HuH-7 (cell line): ENCODE measurements at regions not wholly inside any gene's neighbourhood (a gene's known extent, or its start where the extent isn't known, plus 50 kb on each side); places are given as distances from the start of the nearest gene placed in this dataset.

Experiments
- DNase-seq: peaks from one replicate; pipeline ENCODE4 v3.0.0; 2011; ENCODE audit warnings: low spot score

DNA sequence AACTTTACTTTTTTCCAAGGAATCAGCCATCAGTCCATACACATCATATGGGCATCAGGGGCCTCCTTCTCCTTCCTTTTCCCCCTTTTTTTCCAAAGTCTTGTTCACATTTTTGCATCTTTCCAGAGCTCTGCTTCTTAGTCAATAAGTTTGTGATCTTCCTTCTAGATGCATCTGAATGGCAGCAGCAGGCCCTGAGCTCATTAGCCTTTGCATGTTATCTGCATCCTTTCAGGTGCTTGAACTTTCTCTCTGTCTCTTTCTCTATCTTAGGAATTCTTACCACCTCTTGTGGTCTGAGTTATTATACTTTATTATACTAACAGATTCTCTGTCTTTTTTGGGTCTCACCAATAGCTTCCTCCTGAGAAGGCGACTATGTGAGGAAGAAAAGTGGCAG lies 312.4 kb upstream of the FANCL start:
- DNase-seq, result no peak

DNA sequence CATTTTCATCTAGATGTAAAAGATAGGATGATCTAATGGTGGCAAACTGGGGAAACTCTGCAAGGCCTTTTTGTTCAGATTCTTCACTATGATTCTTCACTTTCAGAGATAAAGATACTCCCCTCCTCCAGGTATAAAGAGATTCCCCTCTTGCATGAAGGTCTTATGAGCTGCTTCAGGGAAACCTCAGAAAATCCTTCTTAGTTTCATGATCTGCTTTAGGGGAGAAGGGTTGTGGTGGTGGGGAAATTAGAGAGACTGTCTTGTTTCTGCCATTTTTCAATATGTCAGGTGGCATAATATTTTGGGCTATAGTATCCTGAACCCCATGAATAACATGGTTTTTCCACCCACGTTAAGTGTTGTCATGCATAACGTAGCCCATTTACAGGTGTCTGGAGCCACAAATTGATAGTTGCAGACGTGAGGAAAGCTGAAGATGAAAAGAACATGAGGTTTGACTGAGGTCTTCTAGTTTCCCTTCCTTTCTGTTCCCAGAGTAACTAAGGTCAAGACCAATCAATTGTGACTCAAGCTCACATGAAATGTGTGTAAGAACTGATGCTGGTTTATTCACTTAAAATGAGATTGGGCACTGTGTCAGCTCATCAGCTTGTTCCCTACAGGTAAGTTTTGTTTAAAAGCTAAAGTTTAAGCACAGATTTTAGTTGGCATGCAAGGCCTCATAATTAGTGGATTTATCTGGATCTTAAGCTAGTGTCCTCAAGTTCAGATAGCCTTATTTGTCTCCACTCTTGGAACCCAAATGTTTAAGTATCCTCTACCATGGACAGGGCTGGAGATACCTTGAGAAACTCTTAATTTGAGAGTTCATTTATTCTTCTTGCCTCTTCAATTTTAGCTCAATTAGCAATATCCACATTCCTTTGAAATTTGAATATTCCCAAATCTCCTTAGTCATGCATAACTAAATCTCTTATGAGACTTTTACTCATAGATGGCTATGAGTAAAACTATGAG lies 304.5 kb upstream of the FANCL start:
- DNase-seq, result no peak

DNA sequence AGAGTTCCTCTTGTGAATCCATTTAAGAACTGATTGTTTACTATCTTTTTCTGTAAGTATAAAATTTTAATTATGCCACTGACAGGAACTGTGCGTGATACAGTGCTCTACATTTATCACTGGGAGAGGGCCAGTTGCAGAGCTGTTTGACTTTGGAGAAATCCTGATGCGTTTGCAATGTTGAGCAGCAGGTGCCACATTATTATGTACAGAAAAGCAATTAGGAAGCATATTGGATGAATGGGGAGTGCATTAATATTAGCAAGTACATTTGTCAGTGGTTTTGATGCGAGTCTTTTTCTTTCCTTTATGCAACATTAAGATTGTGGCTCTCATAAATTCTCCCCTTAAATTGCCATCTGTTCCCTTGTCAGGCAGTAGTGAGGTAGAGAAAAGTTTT lies 302.3 kb upstream of the FANCL start:
- DNase-seq, result no peak

DNA sequence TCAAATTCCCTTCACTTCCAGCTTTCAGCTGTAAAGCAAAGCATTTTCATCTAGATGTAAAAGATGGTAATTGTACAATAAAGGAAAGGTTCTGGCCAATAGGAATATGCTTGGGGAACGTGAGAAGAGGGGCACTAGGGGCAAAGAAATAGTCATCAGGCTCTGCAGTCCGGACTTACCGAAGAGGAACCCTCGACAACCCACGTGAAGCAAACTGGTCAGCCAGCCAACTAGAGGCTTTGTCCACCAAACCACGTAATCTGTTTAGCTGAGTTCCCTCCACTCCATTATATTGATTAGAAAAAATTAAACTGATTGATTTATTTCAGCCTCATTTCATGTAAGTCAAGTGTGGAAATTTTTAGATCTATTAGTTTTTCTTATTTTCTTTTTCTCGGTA lies 300.4 kb upstream of the FANCL start:
- DNase-seq, result no peak

DNA sequence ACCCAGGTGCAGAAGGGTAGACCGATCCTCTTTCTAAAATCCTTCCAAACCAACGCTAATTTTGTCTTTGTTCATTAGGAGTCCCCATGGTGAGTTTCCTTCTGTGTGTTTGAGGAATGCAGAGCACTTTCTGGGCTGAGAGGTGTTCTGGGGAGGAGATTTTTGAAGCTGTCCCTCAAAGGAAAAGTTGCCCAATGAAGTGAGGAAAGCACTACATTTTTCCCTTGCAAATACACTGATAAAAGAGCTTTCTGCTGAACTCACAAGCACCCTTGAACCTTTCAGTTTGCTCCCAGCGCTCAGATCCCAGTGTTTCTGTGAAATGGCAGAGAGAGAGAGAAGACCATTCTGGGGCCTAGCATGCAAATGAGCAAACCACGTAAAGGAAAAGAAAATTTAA lies 299.6 kb upstream of the FANCL start:
- no peak for DNase-seq

DNA sequence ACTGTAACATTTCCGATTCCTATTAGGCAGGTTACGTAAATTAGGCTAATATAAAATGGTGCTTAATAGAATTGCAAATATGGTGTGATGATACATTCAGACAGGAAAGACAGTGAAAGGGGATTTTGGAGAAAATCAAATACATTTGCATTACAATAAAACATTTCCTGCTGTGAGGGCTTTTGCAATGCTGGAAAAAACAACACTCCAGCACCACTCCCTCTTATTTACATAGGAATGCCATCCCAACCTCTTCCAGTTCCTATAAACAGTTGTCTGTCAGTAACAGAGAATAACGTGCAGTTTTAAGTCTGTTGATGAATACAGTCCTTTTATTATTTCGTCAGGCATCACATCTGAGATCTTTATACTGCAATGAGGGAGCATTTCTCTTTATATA lies 298.8 kb upstream of the FANCL start:
- peak; percentile 5 for DNase-seq

DNA sequence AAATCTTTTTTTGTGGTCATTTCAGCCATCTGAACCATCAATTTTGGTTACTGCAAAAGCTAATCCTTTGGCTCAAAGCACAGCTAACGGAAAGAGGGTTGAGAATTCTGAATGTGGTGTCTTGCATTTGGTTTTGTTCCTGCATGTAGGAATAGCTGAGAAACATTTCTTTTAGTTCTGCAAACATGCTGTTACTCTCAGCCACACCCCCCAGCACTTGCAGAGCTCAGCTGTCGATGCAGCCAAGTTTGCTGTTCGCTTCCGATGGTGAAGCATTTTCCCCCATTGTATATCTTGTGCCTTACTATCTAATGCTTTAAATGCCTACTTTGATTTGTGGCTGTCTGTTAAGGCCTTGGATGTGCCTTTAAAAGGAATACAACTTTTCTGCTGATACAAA lies 294.9 kb upstream of the FANCL start:
- no peak for DNase-seq

DNA sequence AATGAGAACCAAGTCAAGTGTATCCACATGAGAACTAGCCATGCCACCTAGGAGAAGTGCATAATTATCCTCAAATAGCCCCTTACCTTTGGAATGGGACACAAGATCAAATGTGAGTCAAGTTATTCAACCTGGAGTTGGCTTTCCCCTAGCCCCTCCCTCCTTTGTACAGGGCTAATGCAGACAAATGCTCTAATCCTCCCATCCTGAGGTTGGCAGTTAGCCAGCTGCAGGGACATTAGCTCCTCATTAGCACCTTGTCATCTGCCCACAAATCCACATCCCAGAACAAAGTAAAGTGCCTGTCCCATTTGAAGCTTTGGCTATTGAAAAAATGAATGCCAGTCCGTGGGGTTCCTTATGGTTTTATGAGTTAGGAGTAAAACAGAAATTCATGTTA lies 294.1 kb upstream of the FANCL start:
- DNase-seq, result no peak

DNA sequence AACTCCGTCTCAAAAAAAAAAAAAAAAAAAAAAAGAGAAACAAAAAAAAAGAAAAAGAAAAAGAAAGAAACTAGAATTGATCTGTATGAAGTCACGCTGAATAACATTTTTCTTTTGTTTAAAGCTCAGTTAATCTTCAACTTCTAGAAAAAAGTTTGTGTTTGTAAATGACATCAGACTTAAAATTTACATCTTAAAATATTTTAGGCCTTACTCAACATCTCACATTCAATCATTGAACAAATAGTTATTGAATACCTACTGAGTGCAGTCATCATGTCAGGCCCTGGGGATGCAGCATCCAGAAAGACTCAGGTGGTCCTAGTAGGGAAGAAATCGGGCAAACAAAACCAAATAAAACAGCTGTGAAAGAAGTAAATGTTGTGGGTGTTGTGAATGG lies 292.3 kb upstream of the FANCL start:
- no peak for DNase-seq

DNA sequence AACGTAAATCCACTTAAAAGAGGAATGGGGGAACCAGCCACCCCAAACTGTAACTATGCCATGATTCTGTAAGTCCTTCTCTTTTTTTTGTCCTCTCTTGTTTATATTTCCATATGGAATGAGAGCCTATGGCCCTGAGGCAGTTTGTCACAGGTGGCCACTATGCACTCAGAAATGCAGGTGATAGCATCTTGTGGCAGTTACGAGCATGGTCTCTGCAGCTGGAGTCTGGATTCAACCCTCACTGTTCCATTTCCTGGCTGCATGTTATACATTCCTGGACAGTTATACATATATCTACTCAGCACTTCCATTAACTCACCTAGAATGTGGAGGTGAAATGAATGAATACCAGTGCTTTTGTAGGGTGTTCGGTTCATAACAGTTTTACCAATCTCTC lies 291.5 kb upstream of the FANCL start:
- no peak for DNase-seq

DNA sequence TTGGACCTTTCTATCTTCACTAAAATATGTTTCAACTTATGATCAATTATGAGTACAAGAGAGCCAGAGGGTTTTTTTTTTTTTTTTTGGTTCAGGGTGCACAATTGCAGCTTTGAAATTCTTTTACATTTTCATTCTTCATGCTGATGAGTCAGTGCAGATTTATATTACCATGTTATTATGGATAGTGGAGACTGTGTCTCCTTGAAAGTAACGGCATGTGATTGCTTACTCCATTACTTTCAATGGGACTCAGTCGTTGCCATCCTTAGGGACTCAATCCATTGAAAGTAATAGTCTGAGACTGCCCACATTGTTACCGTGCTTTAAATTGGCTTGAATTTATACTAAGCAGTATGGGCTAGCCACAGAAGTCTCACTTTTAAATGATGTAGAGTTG lies 286.5 kb upstream of the FANCL start:
- DNase-seq, result no peak

DNA sequence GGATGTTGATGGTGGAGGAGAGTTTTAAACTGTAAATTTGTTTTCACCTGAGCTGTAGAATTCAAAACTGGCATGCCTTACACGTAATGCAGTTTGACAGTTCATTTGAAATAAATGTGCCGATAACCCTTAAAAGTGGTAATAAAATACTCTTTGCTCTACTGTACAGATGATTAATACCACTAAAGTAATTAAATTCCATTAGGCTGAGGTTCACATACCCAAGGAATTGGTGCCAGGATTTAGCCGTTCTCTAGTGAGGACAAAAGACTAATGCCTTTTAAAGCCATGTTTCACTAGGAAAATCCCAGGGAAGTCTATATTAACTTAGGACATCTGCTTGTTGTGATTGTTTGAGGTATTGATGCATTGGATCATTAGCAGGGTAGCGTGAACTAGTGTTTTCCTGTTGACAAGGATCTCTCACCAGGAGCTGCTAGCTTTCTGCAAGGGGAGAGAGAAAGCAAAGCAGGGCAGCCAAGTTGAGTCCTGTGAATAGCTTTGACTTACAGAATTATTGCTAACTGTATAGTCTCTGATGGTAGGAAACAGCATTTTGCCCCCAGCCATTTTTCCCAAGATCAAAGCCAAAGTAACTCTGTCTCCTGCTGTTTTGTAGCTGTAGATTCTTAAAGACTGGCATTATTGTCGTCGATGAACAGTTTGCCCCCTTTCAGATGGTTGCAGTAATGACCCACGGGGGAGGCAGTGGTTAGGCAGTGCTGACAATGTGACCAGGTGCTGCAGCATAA lies 280.9 kb upstream of the FANCL start:
- DNase-seq, result no peak

DNA sequence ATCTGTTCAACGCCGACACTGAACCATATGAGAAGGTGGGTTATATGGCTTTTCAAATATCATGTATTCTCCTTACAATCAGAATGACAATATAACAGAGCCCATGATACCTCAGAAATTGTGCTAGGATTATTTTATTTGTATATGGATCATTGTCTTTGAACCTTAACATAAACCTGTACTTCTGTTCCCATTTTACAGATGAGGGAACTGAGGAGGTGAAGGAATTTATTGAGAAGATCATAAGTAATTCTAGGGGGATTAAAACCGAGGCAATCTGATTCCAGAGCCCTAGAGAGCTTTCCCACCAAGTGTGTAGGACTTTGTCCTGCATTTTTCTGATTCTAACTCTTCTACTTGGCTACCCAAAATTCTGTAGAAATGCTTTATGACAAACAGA lies 279.8 kb upstream of the FANCL start:
- no peak for DNase-seq

DNA sequence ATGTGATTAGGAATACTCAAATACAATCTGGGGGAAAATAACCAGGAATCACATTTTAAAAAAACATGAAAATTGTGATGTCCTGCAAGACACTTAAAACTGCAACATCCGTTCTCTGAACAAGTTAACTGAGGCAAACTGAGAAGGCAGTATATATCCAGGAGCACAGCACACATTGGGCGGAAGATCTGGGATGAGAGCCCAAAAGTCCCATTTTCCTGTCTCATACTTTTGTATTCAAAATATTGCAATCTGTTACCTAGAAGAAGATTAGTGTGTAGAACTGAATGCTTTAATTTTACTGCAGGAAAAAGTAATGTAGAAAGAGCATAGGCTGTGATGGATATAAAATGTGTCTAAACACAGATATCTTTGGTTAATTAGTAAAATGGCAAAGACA lies 276.8 kb upstream of the FANCL start:
- no peak for DNase-seq

DNA sequence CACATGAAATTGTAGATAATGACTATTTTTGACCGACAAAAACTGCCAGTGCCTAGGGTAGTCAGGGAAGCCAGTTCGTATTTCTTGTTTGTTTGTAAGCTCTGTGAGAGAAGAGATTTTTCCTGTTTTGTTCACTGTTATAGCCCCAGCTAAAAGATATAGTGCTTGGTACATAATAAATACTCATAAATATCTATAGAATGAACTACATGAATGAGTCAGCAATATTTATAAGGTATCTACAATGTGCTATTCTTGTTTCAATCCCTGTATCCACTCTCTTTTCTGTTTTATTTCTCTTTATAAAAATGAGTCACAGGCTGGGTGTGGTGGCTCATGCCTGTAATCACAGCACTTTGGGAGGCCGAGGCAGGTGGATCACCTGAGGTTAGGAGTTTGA lies 275.6 kb upstream of the FANCL start:
- no peak for DNase-seq

DNA sequence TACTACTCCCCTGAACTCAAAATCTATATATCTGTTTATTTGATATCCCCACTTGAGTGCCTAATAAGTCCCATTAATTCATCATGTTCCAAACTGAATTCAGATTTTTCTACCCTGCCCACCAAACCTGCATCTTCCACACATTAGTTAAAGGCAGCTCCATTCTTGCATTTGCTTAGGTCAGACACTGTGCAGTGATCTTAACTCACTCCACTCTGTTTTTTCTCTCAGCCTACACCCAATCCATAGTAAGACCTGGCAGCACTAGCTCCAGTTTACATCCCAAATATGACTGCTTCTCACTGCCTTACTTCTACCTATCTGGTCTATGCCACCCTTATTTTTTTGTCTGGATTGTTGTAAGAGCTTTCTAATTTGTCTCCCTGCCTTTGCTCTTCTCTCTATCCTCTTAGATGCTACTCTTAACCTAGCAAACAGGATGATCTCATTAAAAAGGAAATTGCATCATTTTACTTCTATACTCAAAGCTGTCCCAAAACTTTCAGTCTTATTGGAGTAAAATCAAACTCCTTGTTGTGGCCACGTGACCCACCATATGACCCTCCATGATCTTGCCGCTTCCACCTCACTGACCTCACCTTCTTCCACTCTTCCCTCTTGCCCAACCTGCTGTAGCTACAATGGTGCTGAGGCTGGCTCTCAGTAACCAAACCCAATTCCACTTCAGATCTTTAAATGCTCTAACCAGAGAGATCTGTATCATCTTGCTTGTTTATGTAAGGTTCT lies 274.9 kb upstream of the FANCL start:
- no peak for DNase-seq

DNA sequence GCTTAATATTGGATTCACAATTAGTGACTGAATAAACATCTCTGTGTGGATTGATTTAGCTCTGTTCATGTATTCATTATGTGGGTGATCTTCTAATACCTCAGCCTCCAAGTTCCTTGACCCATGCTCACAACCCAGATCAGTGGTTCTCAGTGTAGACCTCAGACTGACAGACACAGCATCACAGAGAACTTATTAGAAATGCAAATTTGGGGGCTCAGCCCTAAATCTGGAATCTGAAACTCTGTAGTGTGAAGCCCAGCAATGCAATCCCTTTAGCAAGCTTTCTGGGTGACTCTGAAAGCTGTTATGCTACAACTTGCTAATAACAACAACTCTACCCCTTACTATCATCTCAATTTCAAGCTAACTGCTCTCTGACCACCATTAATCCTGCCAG lies 273.1 kb upstream of the FANCL start:
- DNase-seq, result no peak

DNA sequence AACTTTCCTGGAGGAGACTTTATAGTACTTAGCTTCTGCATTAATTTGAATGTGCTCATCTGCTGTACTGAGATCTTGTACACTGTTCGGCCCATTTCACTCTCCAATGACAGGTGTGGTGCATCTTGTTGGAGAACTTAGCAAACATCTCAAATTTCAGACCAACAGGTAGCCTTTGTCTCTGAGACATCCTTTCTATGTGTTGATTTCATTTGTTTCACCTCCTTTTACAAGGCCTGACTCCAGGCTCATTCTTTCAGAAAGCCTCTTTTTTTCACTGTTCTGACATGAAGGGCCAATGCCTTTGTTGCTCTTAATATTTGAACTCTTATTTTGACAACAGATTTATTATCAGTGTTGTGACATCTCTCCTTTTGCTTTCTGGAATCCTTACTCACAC lies 271.8 kb upstream of the FANCL start:
- no peak for DNase-seq

DNA sequence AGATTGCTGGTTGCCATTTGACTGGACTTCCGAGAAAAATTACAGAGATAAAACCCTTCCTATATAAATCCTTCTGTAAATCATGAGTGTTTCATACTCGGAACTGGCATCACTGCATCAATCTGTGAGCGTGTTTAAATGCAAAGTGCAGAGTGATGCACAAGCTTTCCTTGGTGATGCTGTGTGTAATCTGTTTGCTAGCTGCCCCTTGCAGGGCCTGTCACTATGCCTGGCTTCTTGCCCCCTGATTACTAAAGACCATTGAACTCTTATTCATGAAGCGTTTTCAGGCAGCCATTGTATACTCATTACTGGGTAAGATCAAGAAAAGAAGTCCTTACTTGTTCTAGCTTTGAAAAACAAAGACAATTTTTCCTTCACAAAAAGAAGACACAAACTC lies 266.9 kb upstream of the FANCL start:
- DNase-seq, result no peak

DNA sequence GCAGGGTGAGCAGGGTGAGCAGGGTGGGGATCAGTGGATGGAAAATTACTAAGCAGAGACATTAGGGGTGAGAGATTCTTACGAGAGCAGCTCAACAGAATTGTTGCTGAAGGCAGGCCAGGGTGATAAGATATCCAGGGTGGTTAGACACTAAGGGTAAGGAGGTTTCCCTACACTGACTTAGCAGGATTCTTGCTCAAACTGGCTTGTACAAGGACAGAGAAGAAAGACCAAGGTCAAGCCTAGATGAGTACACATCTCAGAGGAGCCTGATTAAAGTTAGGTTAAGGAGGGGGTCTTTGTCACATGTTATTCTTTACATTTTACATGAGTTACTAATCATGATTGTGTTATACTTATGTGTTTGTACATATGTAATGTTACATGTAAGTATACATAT lies 262.8 kb upstream of the FANCL start:
- DNase-seq, result no peak

DNA sequence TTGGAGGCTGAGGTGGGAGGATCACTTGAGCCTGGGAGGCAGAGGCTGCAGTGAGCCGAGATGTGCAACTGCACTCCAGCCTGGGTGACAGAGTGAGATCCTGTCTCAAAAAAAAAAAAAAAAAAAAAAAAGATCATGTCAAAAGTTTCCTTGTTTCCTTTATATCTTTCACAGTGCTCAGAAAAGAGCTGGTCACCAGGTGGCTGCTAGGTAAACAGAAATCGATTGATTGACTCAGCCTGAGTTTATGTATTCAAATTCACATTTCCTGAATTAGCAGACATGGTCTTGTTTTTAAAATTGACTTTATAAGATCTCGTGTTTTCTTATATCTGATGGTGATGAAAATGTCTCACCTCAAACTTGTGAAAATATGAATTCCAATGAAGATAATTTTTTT lies 261.8 kb upstream of the FANCL start:
- DNase-seq, result no peak

DNA sequence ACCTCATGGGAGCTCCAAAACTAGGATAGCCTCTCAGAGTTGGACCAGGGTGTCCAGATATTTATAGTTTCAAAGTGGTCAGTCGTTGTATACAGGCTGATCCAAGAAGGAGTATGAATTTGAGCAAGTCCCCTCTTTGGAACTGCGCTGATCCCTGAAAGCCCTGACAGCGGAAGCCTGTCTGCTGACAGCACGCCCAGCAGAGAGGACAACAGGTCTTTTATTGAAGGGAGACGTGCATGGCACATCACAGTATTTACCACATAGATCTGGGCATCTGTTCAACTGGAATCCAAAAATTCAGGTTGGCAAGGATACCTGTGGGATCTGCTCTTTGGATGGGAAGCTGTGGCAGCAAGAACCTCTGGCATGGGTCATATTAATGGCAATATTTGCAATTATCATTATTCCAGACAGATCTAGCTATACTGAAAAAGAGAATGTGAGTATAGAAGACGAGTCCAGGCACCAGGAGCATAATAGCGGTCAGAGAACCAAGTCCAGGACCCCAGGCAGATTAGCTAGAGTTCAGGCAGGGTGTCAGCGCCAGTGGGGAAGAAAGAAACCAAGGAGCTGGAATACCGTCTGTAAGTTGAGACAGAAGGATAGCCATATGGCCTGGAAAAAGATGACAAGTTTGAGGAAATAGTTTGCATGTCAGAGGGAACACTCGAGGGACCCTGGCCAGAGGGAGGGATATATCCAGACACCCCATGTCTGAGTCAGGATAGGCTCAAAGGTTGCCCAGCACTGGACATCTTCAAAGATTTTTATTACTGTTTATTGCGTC lies 260.4 kb upstream of the FANCL start:
- no peak for DNase-seq
